Muscle layer of duodenum (tissue), 2 donors: ENCODE measurements at regions not wholly inside any gene's neighbourhood (a gene's known extent, or its start where the extent isn't known, plus 50 kb on each side); places are given as distances from the start of the nearest gene placed in this dataset.

ENCODE experiments used
- H3K27ac ChIP-seq: one replicate; pipeline ENCODE4 v1.7.0; 2013; ENCODE audit warnings: mild to moderate bottlenecking, low read length
- H3K27me3 ChIP-seq: one replicate; pipeline ENCODE4 v1.7.0; 2013; ENCODE audit warnings: low read depth, mild to moderate bottlenecking, control low read depth, low read length
- H3K36me3 ChIP-seq, 2 donors: one replicate each; pipeline ENCODE4 v1.7.0; 2013; ENCODE audit warnings: low read length in 2 of 2, control low read depth in 1 of 2, mild to moderate bottlenecking in 1 of 2; ENCODE audit not compliant: insufficient read depth in 2 of 2, control insufficient read depth in 1 of 2
- H3K4me1 ChIP-seq, 2 donors: one replicate each; pipeline ENCODE4 v1.7.0; 2013; ENCODE audit warnings: low read length in 2 of 2, mild to moderate bottlenecking in 2 of 2, control low read depth in 1 of 2, moderate library complexity in 1 of 2; ENCODE audit not compliant: insufficient read depth in 2 of 2, control insufficient read depth in 1 of 2
- H3K4me3 ChIP-seq, 2 donors: one replicate each; pipeline ENCODE4 v1.7.0; 2013; ENCODE audit warnings: low read length in 2 of 2, low read depth in 1 of 2, mild to moderate bottlenecking in 1 of 2
- H3K9me3 ChIP-seq, 2 donors: one replicate each; pipeline ENCODE4 v1.7.0; 2013; ENCODE audit warnings: low read length in 2 of 2, control low read depth in 1 of 2, mild to moderate bottlenecking in 1 of 2; ENCODE audit not compliant: control insufficient read depth in 1 of 2
- donor health status: healthy.

DNA sequence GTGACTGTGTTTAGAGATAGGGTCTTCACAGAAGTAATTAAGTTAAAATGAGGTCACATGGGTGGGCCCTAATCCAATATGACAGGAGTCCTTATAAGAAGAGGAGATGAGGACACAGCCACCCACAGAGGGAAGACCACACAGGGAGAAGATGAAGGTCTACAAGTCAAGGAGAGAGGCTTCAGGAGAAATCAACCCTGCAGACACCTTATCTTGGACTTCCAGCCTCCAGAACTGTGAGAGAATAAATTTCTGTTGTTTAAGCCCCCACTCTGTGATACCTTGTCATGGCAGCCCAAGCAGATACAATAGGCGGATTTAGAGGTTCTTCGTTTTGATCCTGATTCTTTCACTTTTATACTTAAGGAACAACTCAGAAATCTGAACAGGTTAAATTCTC is 63.5 kb upstream of the NEDD9 start:
- Histone ChIP-seq H3K36me3 (no peaks in the 10 kb centered on the region), H3K4me3 (no peak overlapping the region), H3K9me3 (no peaks in the 10 kb centered on the region), H3K27ac (no peak overlapping the region), H3K4me1 (no peaks in the 10 kb centered on the region), H3K27me3 (no peaks in the 10 kb centered on the region)

GRCh38 chr6:11294228-11294627 is 61.8 kb upstream of the NEDD9 start:
- no peaks in the 10 kb centered on the region for H3K27me3 ChIP-seq
- H3K27ac ChIP-seq = no peak overlapping the region
- H3K36me3 ChIP-seq = no peaks in the 10 kb centered on the region
- no peaks in the 10 kb centered on the region for H3K9me3 ChIP-seq
- no peak overlapping the region for H3K4me3 ChIP-seq
- H3K4me1 ChIP-seq = no peaks in the 10 kb centered on the region

DNA sequence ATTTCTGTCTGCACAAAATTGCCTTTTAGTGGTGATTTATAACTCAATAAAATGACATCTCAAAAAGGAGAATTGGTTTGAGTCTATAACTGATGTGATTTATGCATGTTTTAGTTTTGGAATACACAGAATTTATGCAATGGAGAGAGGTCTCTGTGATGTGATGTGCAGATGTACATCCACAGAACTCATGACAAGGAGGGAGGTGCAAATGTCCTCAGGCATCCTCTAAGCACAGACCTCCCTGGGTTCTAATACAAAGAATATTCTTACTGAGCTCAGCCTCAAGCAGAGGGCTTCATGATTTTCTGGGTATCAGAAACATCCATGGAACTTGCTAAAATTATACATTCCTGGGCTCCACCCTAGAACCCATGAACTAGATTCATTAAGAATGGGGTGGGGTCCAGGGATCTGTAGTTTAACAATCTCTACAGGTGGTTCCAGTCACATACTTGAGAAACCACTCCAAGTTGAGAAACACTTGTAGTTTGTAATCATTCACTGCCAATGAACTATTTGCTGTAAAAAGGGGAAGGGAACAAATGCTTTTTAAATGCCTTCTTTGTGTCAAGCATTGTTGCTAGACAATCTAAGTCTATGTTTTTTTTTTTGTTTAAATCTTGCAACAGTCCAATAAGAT is 60.2 kb upstream of the NEDD9 start:
- Histone ChIP-seq H3K4me1 (no peaks in the 10 kb centered on the region), H3K9me3 (no peaks in the 10 kb centered on the region), H3K27ac (no peak overlapping the region), H3K36me3 (no peaks in the 10 kb centered on the region), H3K27me3 (no peaks in the 10 kb centered on the region), H3K4me3 (no peak overlapping the region)

DNA sequence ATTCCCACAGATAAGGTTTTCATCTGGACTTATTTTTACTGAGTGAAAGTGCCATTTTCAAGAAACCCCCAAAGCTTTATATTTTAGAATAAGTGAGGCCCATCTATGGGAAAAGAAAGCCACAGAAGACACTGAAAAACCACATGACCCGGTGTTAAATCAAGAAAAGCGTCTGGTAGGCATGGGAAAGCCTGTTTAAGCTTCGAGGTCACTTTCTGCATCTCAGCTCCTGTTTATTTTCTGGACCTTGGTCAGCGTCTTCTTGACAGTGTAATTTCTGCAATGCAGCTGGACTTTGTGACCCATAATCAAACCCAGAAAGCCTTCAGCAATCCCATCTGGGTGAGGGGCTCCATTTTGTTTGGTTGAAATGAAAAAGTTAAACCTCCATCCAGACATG is 59.6 kb upstream of the NEDD9 start:
- Histone ChIP-seq H3K4me1 (no peaks in the 10 kb centered on the region), H3K36me3 (no peaks in the 10 kb centered on the region), H3K4me3 (no peak overlapping the region), H3K9me3 (no peaks in the 10 kb centered on the region), H3K27ac (no peak overlapping the region), H3K27me3 (no peaks in the 10 kb centered on the region)

DNA sequence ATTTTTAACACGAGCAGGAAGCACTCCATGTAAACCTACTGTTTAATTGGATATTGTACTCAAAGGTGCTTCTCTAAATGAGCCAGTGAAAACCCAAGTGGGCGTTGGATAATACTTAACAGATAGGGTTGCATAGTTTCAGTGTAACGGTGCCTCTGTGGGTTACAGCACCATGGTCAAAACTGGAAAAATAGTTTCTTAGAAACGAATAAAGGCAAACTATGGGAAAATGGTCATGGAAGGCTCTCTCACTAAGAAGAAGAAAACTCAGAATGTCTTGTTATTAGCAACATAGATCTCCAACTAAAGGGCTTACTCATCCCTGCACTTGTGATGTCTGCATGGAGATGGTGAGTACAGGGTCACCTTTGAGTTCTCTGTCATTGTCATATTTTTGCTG is 59.1 kb upstream of the NEDD9 start:
- no peaks in the 10 kb centered on the region for H3K36me3 ChIP-seq
- H3K4me3 ChIP-seq = no peak overlapping the region
- H3K9me3 ChIP-seq = no peaks in the 10 kb centered on the region
- no peak overlapping the region for H3K27ac ChIP-seq
- H3K4me1 ChIP-seq = no peaks in the 10 kb centered on the region
- H3K27me3 ChIP-seq = no peaks in the 10 kb centered on the region

DNA sequence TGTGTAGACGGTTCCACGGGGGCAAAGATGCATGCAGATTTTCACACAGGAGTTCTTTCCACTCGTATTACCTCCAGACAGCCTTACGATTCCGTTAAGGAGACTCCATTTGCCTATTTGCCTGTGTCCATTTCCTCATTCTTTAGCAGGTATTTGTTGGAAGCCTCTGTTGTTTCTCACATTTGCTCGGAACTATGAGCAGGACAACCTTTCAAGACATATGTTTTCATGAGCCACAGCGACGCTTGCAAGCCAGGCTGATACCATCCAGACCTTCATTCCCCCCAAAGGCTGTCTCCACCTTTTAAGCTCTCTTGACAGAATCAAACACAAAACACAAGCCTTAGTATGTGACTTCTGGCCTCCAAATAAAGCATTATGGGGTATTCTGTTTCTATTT is 57.6 kb upstream of the NEDD9 start:
- no peaks in the 10 kb centered on the region for H3K4me1 ChIP-seq
- H3K36me3 ChIP-seq = no peaks in the 10 kb centered on the region
- H3K9me3 ChIP-seq = peaks cover 0 to 7% of the 10 kb centered on the region in 2 donors
- no peaks in the 10 kb centered on the region for H3K27me3 ChIP-seq
- no peak overlapping the region for H3K27ac ChIP-seq
- H3K4me3 ChIP-seq = no peak overlapping the region

GRCh38 chr6:11288065-11288464 is 55.6 kb upstream of the NEDD9 start:
- H3K27me3 ChIP-seq = no peaks in the 10 kb centered on the region
- H3K27ac ChIP-seq = no peak overlapping the region
- no peaks in the 10 kb centered on the region for H3K36me3 ChIP-seq
- H3K9me3 ChIP-seq = peaks cover 0 to 7% of the 10 kb centered on the region in 2 donors
- no peak overlapping the region for H3K4me3 ChIP-seq
- no peaks in the 10 kb centered on the region for H3K4me1 ChIP-seq

GRCh38 chr6:11284996-11285395 is 52.5 kb upstream of the NEDD9 start:
- H3K4me3 ChIP-seq = no peak overlapping the region
- no peaks in the 10 kb centered on the region for H3K4me1 ChIP-seq
- H3K27me3 ChIP-seq = no peaks in the 10 kb centered on the region
- H3K27ac ChIP-seq = no peak overlapping the region
- no peaks in the 10 kb centered on the region for H3K36me3 ChIP-seq
- H3K9me3 ChIP-seq = peaks cover 0 to 7% of the 10 kb centered on the region in 2 donors

GRCh38 chr6:11283629-11284028 is 51.2 kb upstream of the NEDD9 start:
- peaks cover 0 to 7% of the 10 kb centered on the region in 2 donors for H3K9me3 ChIP-seq
- H3K4me1 ChIP-seq = no peaks in the 10 kb centered on the region
- no peak overlapping the region for H3K4me3 ChIP-seq
- no peaks in the 10 kb centered on the region for H3K36me3 ChIP-seq
- H3K27ac ChIP-seq = no peak overlapping the region
- H3K27me3 ChIP-seq = no peaks in the 10 kb centered on the region

- no peak overlapping the region for H3K4me3 ChIP-seq
- H3K36me3 ChIP-seq = no peaks in the 10 kb centered on the region
- H3K9me3 ChIP-seq = peaks cover 0 to 7% of the 10 kb centered on the region in 2 donors
- no peak overlapping the region for H3K27ac ChIP-seq
- H3K4me1 ChIP-seq = no peaks in the 10 kb centered on the region
- no peaks in the 10 kb centered on the region for H3K27me3 ChIP-seq
Measured at GRCh38 chr6:11282875-11283274, 50.4 kb upstream of the NEDD9 start.
